Immature natural killer cell (primary cell): ENCODE measurements at regions not wholly inside any gene's neighbourhood (a gene's known extent, or its start where the extent isn't known, plus 50 kb on each side); places are given as distances from the start of the nearest gene placed in this dataset.

Experiments
- DNase-seq, 3 donors: peaks; one replicate each; pipeline ENCODE4 v3.0.0; 2022; ENCODE audit warnings: mixed read lengths in 1 of 3
- H3K27ac Mint-ChIP-seq, 6 donors: one replicate each; pipeline ENCODE4 v1.8.0; 2020; ENCODE audit warnings: mixed read lengths in 6 of 6, mild to moderate bottlenecking in 5 of 6, inconsistent platforms in 4 of 6, moderate library complexity in 3 of 6
- H3K27me3 Mint-ChIP-seq, 3 donors: one replicate each; pipeline ENCODE4 v1.8.0; 2020 to 2021; ENCODE audit warnings: low read depth in 3 of 3, mild to moderate bottlenecking in 3 of 3, mixed read lengths in 3 of 3, moderate library complexity in 3 of 3, inconsistent platforms in 1 of 3
- H3K36me3 Mint-ChIP-seq, 3 donors: one replicate each; pipeline ENCODE4 v1.8.0; 2020; ENCODE audit warnings: mixed read lengths in 3 of 3, inconsistent platforms in 2 of 3, mild to moderate bottlenecking in 2 of 3
- H3K4me1 Mint-ChIP-seq, 2 donors: one replicate each; pipeline ENCODE4 v1.8.0; 2020; ENCODE audit warnings: inconsistent platforms in 2 of 2, mild to moderate bottlenecking in 2 of 2, mixed read lengths in 2 of 2, moderate library complexity in 1 of 2
- H3K4me3 Mint-ChIP-seq, 5 donors: one replicate each; pipeline ENCODE4 v1.8.0; 2020; ENCODE audit warnings: mild to moderate bottlenecking in 5 of 5, mixed read lengths in 5 of 5, inconsistent platforms in 3 of 5, moderate library complexity in 3 of 5
- H3K9me3 Mint-ChIP-seq, 6 donors: one replicate each; pipeline ENCODE4 v1.8.0; 2020; ENCODE audit warnings: mild to moderate bottlenecking in 6 of 6, mixed read lengths in 6 of 6, inconsistent platforms in 4 of 6, moderate library complexity in 3 of 6

DNA sequence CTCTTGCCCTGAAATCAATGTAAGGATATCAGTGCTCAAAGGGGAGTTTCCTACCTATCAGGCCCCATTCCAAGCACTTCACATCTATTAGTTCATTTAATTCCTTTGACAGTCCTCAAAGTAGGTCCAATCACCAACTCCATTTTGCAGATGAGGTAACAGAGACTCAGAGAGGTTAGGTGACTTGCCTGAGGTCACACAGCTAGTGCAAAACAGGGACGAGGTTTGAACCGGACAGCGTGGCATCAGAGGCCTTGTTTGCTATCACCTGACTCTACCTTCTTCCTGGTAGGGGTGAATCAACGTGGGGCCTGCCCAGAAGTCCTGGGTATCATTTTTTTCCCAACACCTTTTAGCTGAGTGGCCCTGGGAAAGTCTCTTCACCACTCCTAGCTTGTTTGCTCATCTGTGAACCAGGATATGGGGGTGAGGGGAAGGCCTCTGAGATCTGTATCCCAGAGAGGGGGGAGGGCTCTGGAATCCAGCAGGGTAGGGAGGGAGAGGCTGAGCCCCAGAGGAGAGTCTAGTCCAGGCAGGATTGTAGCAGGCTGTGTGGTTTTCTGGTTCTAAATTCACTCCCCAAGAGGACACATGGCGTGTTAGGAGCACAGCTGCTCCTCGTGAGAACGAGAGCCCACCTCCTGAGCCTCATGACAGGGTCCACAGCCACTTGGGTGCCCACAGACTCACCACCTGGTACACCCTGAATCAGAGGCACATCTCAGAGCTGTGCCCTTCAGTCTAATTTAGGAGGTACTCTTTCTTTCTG is 174.7 kb downstream of the MN1 start:
- Mint-ChIP-seq H3K9me3 (no peaks in the 10 kb centered on the region), H3K4me3 (no peak overlapping the region), H3K36me3 (no peaks in the 10 kb centered on the region), H3K4me1 (no peaks in the 10 kb centered on the region), H3K27me3 (peaks cover under 1 to 1% (median 1%) of the 10 kb centered on the region in 3 donors), H3K27ac (no peak overlapping the region)
- DNase-seq, result no peak

DNA sequence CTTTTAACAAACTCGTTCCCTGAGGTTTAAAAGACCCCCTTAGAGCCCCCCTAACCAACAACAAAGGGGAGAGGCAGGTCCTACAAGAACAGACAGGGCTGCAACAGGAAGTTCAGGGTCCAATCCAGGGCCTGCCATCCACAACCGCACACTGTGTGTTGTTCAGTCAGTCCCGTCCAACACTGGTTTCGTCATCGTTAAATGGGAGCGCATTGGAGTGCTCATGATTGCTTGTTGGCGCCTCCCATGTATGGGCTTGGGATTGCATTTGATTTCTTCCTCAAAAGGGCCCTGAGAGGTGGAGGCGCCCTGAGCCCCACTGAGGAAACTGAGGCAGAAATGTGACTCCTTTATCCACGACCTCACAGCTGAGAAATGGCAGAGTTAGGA is 174.1 kb downstream of the MN1 start:
- Mint-ChIP-seq H3K4me1 (no peaks in the 10 kb centered on the region), H3K9me3 (no peaks in the 10 kb centered on the region), H3K27me3 (peaks cover 0 to 2% (median 1%) of the 10 kb centered on the region in 3 donors), H3K27ac (no peak overlapping the region), H3K36me3 (no peaks in the 10 kb centered on the region), H3K4me3 (no peak overlapping the region)
- DNase-seq, result no peak

DNA sequence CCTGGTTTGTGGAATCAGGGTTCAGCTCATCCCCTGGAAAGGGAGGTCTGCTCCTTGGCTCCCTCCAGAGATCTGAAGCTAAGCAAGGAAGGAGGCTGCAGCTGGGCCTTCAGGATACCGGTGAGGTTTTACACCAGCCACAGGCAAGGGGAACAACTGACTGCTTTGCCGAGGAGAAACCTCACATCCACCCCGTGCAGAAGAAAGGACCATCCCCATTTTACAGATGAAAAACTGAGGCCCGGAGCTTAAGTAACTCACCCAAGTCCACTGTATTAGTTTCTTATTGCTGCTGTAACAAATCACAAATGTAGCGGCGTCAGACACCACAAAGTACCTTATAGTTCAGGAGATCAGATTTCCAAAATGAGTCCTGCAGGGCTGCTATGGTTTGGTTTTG is 173.7 kb downstream of the MN1 start:
- H3K27me3 Mint-ChIP-seq, result peaks cover 1 to 2% (median 2%) of the 10 kb centered on the region in 3 donors
- H3K36me3 Mint-ChIP-seq, result no peaks in the 10 kb centered on the region
- H3K4me1 Mint-ChIP-seq, result no peaks in the 10 kb centered on the region
- no peak for DNase-seq
- H3K27ac Mint-ChIP-seq, result no peak overlapping the region
- no peaks in the 10 kb centered on the region for H3K9me3 Mint-ChIP-seq
- H3K4me3 Mint-ChIP-seq, result no peak overlapping the region

GRCh38 chr22:27628341-27628740 is 173.2 kb downstream of the MN1 start:
- Mint-ChIP-seq H3K27ac (no peak overlapping the region), H3K27me3 (peaks cover 1 to 2% (median 2%) of the 10 kb centered on the region in 3 donors), H3K36me3 (no peaks in the 10 kb centered on the region), H3K9me3 (no peaks in the 10 kb centered on the region), H3K4me1 (no peaks in the 10 kb centered on the region), H3K4me3 (no peak overlapping the region)
- DNase-seq, result no peak

- no peak for DNase-seq
- H3K9me3 Mint-ChIP-seq, result no peaks in the 10 kb centered on the region
- no peaks in the 10 kb centered on the region for H3K36me3 Mint-ChIP-seq
- no peaks in the 10 kb centered on the region for H3K4me1 Mint-ChIP-seq
- no peak overlapping the region for H3K4me3 Mint-ChIP-seq
- peaks cover 2 to 7% (median 2%) of the 10 kb centered on the region in 3 donors for H3K27me3 Mint-ChIP-seq
- H3K27ac Mint-ChIP-seq, result no peak overlapping the region
Observed at GRCh38 chr22:27628891-27629631, 172.5 kb downstream of the MN1 start.

DNA sequence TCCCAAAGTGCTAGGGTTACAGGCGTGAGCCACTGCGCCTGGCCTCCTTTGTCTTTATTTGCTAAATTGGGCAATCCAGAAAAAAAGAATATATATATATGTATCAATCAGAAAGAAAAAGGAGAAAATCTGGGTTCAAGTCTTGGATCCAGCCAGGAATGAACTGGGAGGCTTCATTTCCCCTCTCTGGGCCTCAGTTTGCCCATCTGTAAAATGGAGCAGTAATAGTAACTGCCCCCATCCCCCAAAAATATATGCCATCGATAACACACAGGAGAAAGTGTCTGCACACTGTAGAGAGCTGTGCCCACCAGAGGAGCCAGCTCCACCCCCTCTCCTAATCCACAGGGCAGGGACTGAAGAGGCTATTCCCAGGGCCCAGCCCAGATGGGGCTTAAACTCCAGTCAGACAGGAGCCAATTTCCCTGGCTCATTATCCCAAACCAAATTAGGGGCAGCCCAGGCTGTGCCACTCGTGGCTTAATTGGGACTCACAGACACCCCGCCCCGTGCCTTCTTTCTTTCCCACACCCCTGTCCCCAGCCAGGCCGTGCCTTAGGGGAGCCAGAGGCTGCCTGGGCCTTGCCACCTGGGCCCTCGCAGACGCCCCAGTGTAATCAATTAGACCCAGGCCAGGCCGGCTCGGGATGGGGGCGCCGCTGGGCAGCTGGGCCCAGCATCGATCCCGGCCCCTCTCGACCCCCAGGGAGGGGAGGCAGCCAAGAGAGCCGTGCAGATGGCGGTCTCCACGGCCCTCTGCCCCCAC is 171.5 kb downstream of the MN1 start:
- no peak overlapping the region for H3K27ac Mint-ChIP-seq
- no peak overlapping the region for H3K4me3 Mint-ChIP-seq
- DNase-seq, result no peak
- H3K27me3 Mint-ChIP-seq, result peaks cover 2 to 7% (median 7%) of the 10 kb centered on the region in 3 donors
- no peaks in the 10 kb centered on the region for H3K4me1 Mint-ChIP-seq
- H3K36me3 Mint-ChIP-seq, result no peaks in the 10 kb centered on the region
- no peaks in the 10 kb centered on the region for H3K9me3 Mint-ChIP-seq

DNA sequence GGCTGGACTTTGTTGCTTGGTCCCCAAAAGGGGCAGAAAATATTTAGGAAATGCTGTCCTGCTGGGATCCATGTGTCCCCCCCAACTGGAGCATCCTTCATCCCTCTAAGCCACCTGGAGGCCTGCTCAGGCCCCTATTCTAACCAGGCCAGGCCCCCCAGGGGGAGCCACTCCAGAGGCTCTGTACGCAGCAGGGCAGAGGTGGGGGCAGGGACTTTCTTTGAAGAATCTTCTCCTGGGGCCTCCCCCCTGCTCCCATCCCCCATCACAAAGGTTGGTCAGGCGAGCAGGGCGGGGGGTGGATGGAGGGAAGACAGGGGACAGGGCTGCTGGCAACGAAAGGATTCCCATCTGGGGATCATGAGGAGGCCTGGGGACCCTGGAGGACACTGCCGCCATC is 170.8 kb downstream of the MN1 start:
- Mint-ChIP-seq H3K4me3 (no peak overlapping the region), H3K9me3 (no peaks in the 10 kb centered on the region), H3K36me3 (no peaks in the 10 kb centered on the region), H3K27me3 (peaks cover 2 to 8% (median 7%) of the 10 kb centered on the region in 3 donors), H3K4me1 (no peaks in the 10 kb centered on the region), H3K27ac (no peak overlapping the region)
- no peak for DNase-seq

DNA sequence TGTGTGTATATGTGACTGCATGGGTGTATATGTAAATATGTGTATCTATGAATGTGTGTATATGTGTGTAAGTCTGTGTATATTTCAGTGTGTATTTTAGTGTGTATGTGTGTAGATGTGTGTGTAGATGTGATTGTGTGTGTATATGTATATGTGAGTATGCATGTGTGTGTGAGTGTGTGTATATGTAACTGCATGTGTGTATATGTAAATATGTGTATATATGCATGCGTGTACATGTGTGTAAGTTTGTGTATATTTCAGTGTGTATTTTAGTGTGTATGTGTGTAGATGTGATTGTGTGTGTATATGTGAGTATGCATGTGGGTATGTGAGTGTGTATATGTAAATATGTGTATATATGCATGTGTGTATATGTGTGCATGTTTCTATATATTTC is 169.9 kb downstream of the MN1 start:
- H3K36me3 Mint-ChIP-seq, result no peaks in the 10 kb centered on the region
- no peaks in the 10 kb centered on the region for H3K9me3 Mint-ChIP-seq
- no peak for DNase-seq
- H3K27me3 Mint-ChIP-seq, result peaks cover 2 to 16% (median 7%) of the 10 kb centered on the region in 3 donors
- H3K4me1 Mint-ChIP-seq, result no peaks in the 10 kb centered on the region
- no peak overlapping the region for H3K4me3 Mint-ChIP-seq
- no peak overlapping the region for H3K27ac Mint-ChIP-seq

- Mint-ChIP-seq H3K27ac (no peak overlapping the region), H3K27me3 (peaks cover 2 to 16% (median 7%) of the 10 kb centered on the region in 3 donors), H3K9me3 (no peaks in the 10 kb centered on the region), H3K4me3 (no peak overlapping the region), H3K4me1 (no peaks in the 10 kb centered on the region), H3K36me3 (no peaks in the 10 kb centered on the region)
- DNase-seq, result no peak
Observed at GRCh38 chr22:27632451-27633295, 168.9 kb downstream of the MN1 start.

DNA sequence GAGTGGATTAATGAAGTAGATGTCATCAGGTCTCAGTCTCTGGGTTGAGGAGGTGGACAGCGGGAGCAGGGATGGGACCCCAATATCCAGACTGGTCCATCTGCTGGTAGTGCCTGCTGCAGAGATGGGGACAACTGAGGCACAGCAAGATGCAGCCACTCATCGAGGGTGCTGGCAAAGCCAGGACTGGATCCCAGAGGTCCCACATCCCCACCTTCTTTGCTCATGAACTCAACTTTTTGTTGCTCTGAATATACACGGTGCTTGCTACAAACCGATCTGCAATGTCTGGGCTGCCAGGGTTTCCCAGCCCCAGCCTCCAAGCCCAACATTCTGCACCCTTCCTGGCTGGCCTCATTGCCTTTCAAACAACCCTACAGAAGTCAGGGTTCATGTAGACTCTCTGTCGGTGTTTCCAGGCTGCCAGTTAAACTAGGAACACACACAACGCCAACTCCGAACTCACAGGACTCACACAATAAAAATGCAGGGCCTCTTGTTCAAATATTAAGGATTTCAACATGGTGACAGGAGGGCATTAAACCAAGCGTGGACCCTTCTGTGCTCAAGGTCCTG is 168.2 kb downstream of the MN1 start:
- Mint-ChIP-seq H3K36me3 (no peaks in the 10 kb centered on the region), H3K4me1 (no peaks in the 10 kb centered on the region), H3K9me3 (no peaks in the 10 kb centered on the region), H3K4me3 (no peak overlapping the region), H3K27ac (no peak overlapping the region), H3K27me3 (peaks cover 2 to 16% (median 7%) of the 10 kb centered on the region in 3 donors)
- DNase-seq, result no peak

GRCh38 chr22:27634043-27634740 is 167.4 kb downstream of the MN1 start:
- DNase-seq, result no peak
- Mint-ChIP-seq H3K27me3 (peaks cover 2 to 16% (median 7%) of the 10 kb centered on the region in 3 donors), H3K27ac (no peak overlapping the region), H3K4me1 (no peaks in the 10 kb centered on the region), H3K4me3 (no peak overlapping the region), H3K9me3 (no peaks in the 10 kb centered on the region), H3K36me3 (no peaks in the 10 kb centered on the region)

DNA sequence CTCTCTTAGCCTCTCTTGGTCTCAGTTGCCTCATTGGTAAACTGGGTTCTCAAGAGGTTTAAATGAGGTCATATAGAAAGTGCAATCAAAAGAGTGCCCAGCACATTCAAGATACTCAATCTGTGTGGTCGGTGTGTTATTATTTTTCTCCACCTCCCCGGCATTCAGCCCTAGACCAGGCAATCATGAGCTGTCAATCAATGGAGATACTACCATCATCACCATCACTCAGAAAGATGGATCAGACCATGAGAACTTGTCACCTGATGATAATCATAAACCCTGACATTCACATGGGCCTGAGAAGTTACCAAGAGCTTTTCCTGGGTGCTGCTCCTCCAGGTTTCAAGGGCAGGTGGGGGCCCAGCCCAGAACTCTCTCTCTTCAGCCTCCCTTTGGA is 166.1 kb downstream of the MN1 start:
- H3K27ac Mint-ChIP-seq, result no peak overlapping the region
- H3K27me3 Mint-ChIP-seq, result peaks cover 2 to 16% (median 7%) of the 10 kb centered on the region in 3 donors
- H3K4me1 Mint-ChIP-seq, result no peaks in the 10 kb centered on the region
- DNase-seq, result no peak
- no peaks in the 10 kb centered on the region for H3K36me3 Mint-ChIP-seq
- no peaks in the 10 kb centered on the region for H3K9me3 Mint-ChIP-seq
- no peak overlapping the region for H3K4me3 Mint-ChIP-seq

DNA sequence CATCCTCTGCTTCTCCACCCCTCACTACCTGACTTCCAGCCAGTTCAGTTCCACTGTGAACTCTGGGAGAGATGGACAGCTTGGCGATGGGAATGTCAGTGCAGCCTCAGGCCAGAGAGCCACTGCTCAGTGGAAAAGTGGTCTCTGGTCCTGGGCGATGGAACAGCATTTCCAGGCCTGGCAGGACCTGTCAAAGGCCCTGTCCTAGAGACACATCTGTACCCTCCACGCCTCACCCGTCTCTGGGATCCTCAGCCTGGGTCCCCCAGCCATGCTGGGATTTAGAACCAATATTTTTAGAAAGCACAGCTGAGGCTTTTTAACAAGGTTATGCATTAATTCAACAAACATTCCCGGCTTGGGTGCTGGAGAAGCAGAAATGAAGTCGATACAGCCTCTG is 165.7 kb downstream of the MN1 start:
- H3K4me1 Mint-ChIP-seq, result no peaks in the 10 kb centered on the region
- no peaks in the 10 kb centered on the region for H3K36me3 Mint-ChIP-seq
- no peak overlapping the region for H3K27ac Mint-ChIP-seq
- no peak for DNase-seq
- peaks cover 2 to 16% (median 7%) of the 10 kb centered on the region in 3 donors for H3K27me3 Mint-ChIP-seq
- no peaks in the 10 kb centered on the region for H3K9me3 Mint-ChIP-seq
- no peak overlapping the region for H3K4me3 Mint-ChIP-seq
